ENCODE measurements at regions not wholly inside any gene's neighbourhood (a gene's known extent, or its start where the extent isn't known, plus 50 kb on each side); places are given as distances from the start of the nearest gene placed in this dataset.

DNA sequence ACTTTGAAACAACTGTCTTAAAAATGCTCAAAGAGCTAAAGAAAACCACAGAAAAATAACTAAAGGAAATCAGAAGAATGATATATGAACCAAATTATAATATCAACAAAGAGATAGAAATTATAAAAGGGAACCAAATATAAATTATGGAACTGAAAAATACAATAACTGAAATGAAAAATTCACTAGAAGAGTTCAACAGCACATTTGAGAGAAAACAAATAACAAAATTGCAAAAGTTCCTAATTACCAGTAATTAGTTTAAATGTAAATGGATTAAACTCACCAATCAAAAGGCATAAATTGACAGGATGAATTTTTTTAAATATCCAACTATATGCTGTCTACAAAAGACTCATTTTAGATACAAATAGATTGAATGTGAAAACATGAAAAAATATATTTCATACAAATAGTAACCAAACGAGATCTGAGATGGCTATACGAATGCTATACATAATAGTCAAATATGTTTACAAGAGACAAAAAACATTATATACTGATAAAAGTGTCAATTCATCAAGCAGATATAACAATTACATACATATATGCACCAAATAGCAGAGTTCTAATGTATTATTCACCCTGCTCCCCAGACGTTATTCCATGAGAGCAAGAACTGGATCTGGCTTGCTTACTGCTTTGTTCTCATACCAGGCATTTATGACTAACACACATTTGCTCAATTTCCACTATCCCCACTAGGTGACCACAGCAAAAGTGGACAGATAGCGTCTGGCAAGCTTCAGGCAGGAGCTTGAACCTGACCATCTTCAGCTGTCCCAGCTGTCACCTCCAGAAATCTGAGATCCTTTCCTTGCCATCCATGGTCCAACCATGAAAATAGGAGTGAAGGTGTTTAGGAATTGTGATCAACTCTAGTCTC is 72.4 kb upstream of the SIRPA start:
- TF ChIP-seq SUZ12 (IDR thresholded peaks at IDR 0.05) (no peak), ARNT (IDR thresholded peaks at IDR 0.05) (no peak), BHLHE40 (IDR thresholded peaks at IDR 0.05; ENCODE audit: borderline replicate concordance) (no peak), L3MBTL2 (conservative IDR thresholded peaks at IDR 0.05) (no peak), SP1 (IDR thresholded peaks at IDR 0.05) (no peak), FOXM1 (IDR thresholded peaks at IDR 0.05; ENCODE audit: borderline replicate concordance) (no peak), CTBP1 (IDR thresholded peaks at IDR 0.05; ENCODE audit: borderline replicate concordance) (no peak), ZNF384 (IDR thresholded peaks at IDR 0.05) (no peak), LEF1 (IDR thresholded peaks at IDR 0.05; ENCODE audit: borderline replicate concordance) (no peak), TARDBP (IDR thresholded peaks at IDR 0.05) (no peak), FOXA1 (IDR thresholded peaks at IDR 0.05) (no peak)

All from HEK293T (cell line).